H1 (cell line): ENCODE measurements at regions not wholly inside any gene's neighbourhood (a gene's known extent, or its start where the extent isn't known, plus 50 kb on each side); places are given as distances from the start of the nearest gene placed in this dataset.
"Not testable (repeated sequence)": the region's sequence is repeated elsewhere in the genome, so short reads cannot be mapped to it uniquely, and the experiment has no call there.

ENCODE experiments used
- CTCF ChIA-PET: fragments of 300-600 bp; sonication (Branson Sonifier 250); formaldehyde crosslinking; loops from one replicate; lab custom pipeline; 2021; ENCODE audit not compliant: partially characterized antibody; lab: Charles Lee
- POLR2A ChIA-PET: fragments of 300-600 bp; sonication (Branson Sonifier 250); formaldehyde crosslinking; loops from one replicate; lab custom pipeline; 2021; ENCODE audit warnings: inconsistent platforms; ENCODE audit not compliant: partially characterized antibody; lab: Charles Lee
- DNase-seq, 2 experiments: peaks; one replicate each; pipeline versions ENCODE4 v3.0.0 to v3.0.0-alpha.2; 2010 to 2022; ENCODE audit warnings: low spot score in 2 of 2, low read depth in 1 of 2, mixed read lengths in 1 of 2
- FAIRE-seq: peaks from 2 replicates; lab custom pipeline; 2011; peaks lifted over from hg19 to GRCh38; lab: Jason Lieb, UNC
- H2AFZ ChIP-seq: 2 replicates; pipeline ENCODE4 v1.8.1; 2012; ENCODE audit warnings: low read length, inconsistent platforms
- H2AK5ac ChIP-seq: 2 replicates; pipeline ENCODE4 v1.6.1; 2013; ENCODE audit warnings: low read depth, low read length
- H2BK120ac ChIP-seq: replicated peaks from 2 replicates; pipeline ENCODE3; 2013; ENCODE audit warnings: low read depth, low read length, inconsistent platforms
- H2BK12ac ChIP-seq: 2 replicates; pipeline ENCODE4 v1.6.1; 2013; ENCODE audit warnings: low read depth, low read length
- H2BK15ac ChIP-seq: 2 replicates; pipeline ENCODE4 v1.6.1; 2013; ENCODE audit warnings: low read length
- H2BK20ac ChIP-seq: 2 replicates; pipeline ENCODE4 v1.6.1; 2013; ENCODE audit warnings: low read length
- H2BK5ac ChIP-seq: 2 replicates; pipeline ENCODE4 v1.6.1; 2013; ENCODE audit warnings: low read depth, low read length
- H3K14ac ChIP-seq: 2 replicates; pipeline ENCODE4 v1.6.1; 2013; ENCODE audit warnings: inconsistent platforms; ENCODE audit not compliant: insufficient read length
- H3K18ac ChIP-seq: 2 replicates; pipeline ENCODE4 v1.6.1; 2013; ENCODE audit warnings: low read length; ENCODE audit errors: extremely low read depth
- H3K23ac ChIP-seq: 2 replicates; pipeline ENCODE4 v1.6.1; 2013; ENCODE audit warnings: inconsistent platforms; ENCODE audit not compliant: insufficient read length
- H3K23me2 ChIP-seq: 2 replicates; pipeline ENCODE4 v1.6.1; 2013; ENCODE audit warnings: low read depth, low read length
- H3K27ac ChIP-seq: 2 replicates; pipeline ENCODE4 v1.6.1; 2011; ENCODE audit warnings: low read depth, low read length, inconsistent platforms
- H3K27me3 ChIP-seq, 4 experiments: replicated peaks in 1 of 4; 1 replicate in 1 of 4; 2 replicates in 3 of 4; pipeline versions ENCODE4 v1.6.1 to v1.8.1; 2011 to 2013; ENCODE audit warnings: low read length in 3 of 4, mild to moderate bottlenecking in 3 of 4, inconsistent platforms in 2 of 4, mixed read lengths in 2 of 4, moderate library complexity in 1 of 4; ENCODE audit not compliant: control insufficient read depth in 3 of 4, insufficient read depth in 3 of 4; ENCODE audit errors: extremely low read depth in 1 of 4
- H3K36me3 ChIP-seq, 4 experiments: 2 replicates each; pipeline versions ENCODE4 v1.6.1 to v1.8.1; 2011 to 2013; ENCODE audit warnings: mild to moderate bottlenecking in 4 of 4, low read length in 3 of 4, moderate library complexity in 2 of 4, control low read depth in 1 of 4, inconsistent platforms in 1 of 4; ENCODE audit not compliant: insufficient read depth in 4 of 4, control insufficient read depth in 2 of 4
- H3K4ac ChIP-seq: replicated peaks from 2 replicates; pipeline ENCODE3; 2013; ENCODE audit warnings: low read length, low read depth, mixed read lengths, inconsistent platforms; ENCODE audit not compliant: insufficient read length
- H3K4me1 ChIP-seq, 4 experiments: replicated peaks in 1 of 4; 1 replicate in 1 of 4; 2 replicates in 3 of 4; pipeline versions ENCODE4 v1.6.1 to v1.8.1; 2011 to 2013; ENCODE audit warnings: low read length in 3 of 4, inconsistent platforms in 2 of 4, mixed read lengths in 1 of 4; ENCODE audit not compliant: insufficient read depth in 4 of 4, control insufficient read depth in 3 of 4
- H3K4me2 ChIP-seq, 2 experiments: 2 replicates each; pipeline versions ENCODE4 v1.6.1 to v1.8.1; 2011 to 2013; ENCODE audit warnings: low read depth in 2 of 2, low read length in 2 of 2, control low read depth in 1 of 2, inconsistent platforms in 1 of 2, mild to moderate bottlenecking in 1 of 2; ENCODE audit not compliant: insufficient read depth in 1 of 2
- H3K4me3 ChIP-seq, 4 experiments: fragments of 200-600, 300-600 bp in 1 of 4; sonication (generic), shearing (Covaris generic), sonication (Bioruptor Twin) in 1 of 4; 2 replicates each; pipeline versions ENCODE4 v1.5.1 to v1.8.1; 2011 to 2016; ENCODE audit warnings: low read length in 4 of 4, low read depth in 3 of 4, control low read depth in 2 of 4, inconsistent platforms in 2 of 4, mild to moderate bottlenecking in 2 of 4, mixed read lengths in 1 of 4, moderate library complexity in 1 of 4; ENCODE audit not compliant: insufficient read depth in 2 of 4; ENCODE audit errors: extremely low read depth in 1 of 4
- H3K56ac ChIP-seq: replicated peaks from 2 replicates; pipeline ENCODE3; 2013; ENCODE audit warnings: low read depth, mild to moderate bottlenecking, mixed read lengths, low read length, inconsistent platforms; ENCODE audit not compliant: insufficient read length
- H3K79me1 ChIP-seq: 2 replicates; pipeline ENCODE4 v1.6.1; 2013; ENCODE audit warnings: low read depth, low read length, control low read depth
- H3K79me2 ChIP-seq, 2 experiments: 2 replicates each; pipeline versions ENCODE4 v1.6.1 to v1.8.1; 2012 to 2013; ENCODE audit warnings: low read length in 2 of 2, mild to moderate bottlenecking in 2 of 2, inconsistent platforms in 1 of 2; ENCODE audit not compliant: insufficient read depth in 2 of 2, control insufficient read depth in 1 of 2
- H3K9ac ChIP-seq, 4 experiments: replicated peaks in 1 of 4; 1 replicate in 1 of 4; 2 replicates in 3 of 4; pipeline versions ENCODE4 v1.6.1 to v1.8.1; 2011 to 2013; ENCODE audit warnings: low read depth in 3 of 4, low read length in 3 of 4, control low read depth in 2 of 4, mild to moderate bottlenecking in 2 of 4, moderate library complexity in 2 of 4, inconsistent platforms in 1 of 4; ENCODE audit errors: extremely low read depth in 1 of 4
- H3K9me3 ChIP-seq, 2 experiments: 2 replicates each; pipeline versions ENCODE4 v1.6.1 to v1.8.1; 2012 to 2013; ENCODE audit warnings: mild to moderate bottlenecking in 2 of 2, moderate library complexity in 2 of 2, control low read depth in 1 of 2, inconsistent platforms in 1 of 2, low read depth in 1 of 2, low read length in 1 of 2, mixed read lengths in 1 of 2; ENCODE audit not compliant: insufficient read depth in 2 of 2
- H4K20me1 ChIP-seq, 2 experiments: replicated peaks in 1 of 2; 2 replicates each; pipeline versions ENCODE3 to v1.8.1; 2011 to 2013; ENCODE audit warnings: inconsistent platforms in 2 of 2, low read length in 2 of 2, mild to moderate bottlenecking in 1 of 2; ENCODE audit not compliant: insufficient read depth in 2 of 2, control insufficient read depth in 1 of 2
- H4K5ac ChIP-seq: 2 replicates; pipeline ENCODE4 v1.6.1; 2013; ENCODE audit warnings: low read length, low read depth, mixed read lengths, inconsistent platforms; ENCODE audit not compliant: insufficient read length
- H4K8ac ChIP-seq: 2 replicates; pipeline ENCODE4 v1.8.0; 2013; ENCODE audit warnings: mild to moderate bottlenecking, moderate library complexity, low read length, inconsistent platforms; ENCODE audit not compliant: insufficient read depth; ENCODE audit errors: extremely low read depth
- H4K91ac ChIP-seq: replicated peaks from 2 replicates; pipeline ENCODE3; 2013; ENCODE audit warnings: low read length, mixed read lengths, inconsistent platforms; ENCODE audit not compliant: insufficient read length
- WGBS, 2 experiments: shearing (Covaris generic) in 1 of 2; methylation state at CpG; one replicate each; pipeline versions ENCODE4 v1.1.6 to v1.1.7; 2013 to 2015; ENCODE audit warnings: low lambda C conversion rate in 2 of 2, mixed read lengths in 2 of 2, inconsistent platforms in 1 of 2, low coverage in 1 of 2, missing lambda C conversion rate in 1 of 2; ENCODE audit not compliant: insufficient replicate concordance in 2 of 2, insufficient coverage in 1 of 2, insufficient read length in 1 of 2; ENCODE audit errors: extremely low coverage in 1 of 2, missing lambda C conversion rate in 1 of 2; 5-methylcytosine and 5-hydroxymethylcytosine counted together

DNA sequence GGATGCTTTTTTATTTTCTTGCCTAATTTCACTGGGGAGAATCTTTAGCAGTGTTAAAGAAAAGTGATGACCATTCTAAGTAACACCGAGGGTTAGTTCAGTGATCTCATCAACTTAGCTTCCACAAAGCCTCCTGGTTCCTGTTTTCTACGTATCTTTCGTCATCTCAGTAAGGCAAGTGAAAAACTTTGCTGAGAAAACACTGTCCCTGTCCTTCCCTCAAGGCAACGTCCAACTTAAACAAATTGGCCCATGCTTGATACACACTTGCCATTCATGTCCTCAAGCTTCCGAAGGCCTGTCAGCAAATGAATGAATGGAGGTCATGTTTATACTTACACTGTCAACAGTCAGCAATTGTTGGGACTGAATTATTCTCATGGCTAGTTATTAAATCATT, 350.4 kb upstream of the NT5C1B start:
- CTCF ChIA-PET, H2AFZ ChIP-seq: not testable (repeated sequence)

More for the DNA sequence above, 350.4 kb upstream of the NT5C1B start:
- DNase-seq, H3K23me2 ChIP-seq, H3K56ac ChIP-seq, H3K23ac ChIP-seq, H2BK20ac ChIP-seq, H2BK12ac ChIP-seq, H3K4me3 ChIP-seq, H3K4me1 ChIP-seq, H4K5ac ChIP-seq, H2BK120ac ChIP-seq, H3K27ac ChIP-seq, H2BK15ac ChIP-seq, H3K27me3 ChIP-seq, H3K18ac ChIP-seq, H3K9me3 ChIP-seq, H3K79me2 ChIP-seq, H4K91ac ChIP-seq, FAIRE-seq, H3K79me1 ChIP-seq, H2BK5ac ChIP-seq, POLR2A ChIA-PET, H4K20me1 ChIP-seq, H2AK5ac ChIP-seq, H3K14ac ChIP-seq, H3K9ac ChIP-seq, H3K36me3 ChIP-seq, H3K4me2 ChIP-seq, H4K8ac ChIP-seq, H3K4ac ChIP-seq: not testable (repeated sequence)
- 97% methylated on average over 2 of the region's 5 CpGs; no CpG with 5 or more reads in 1 of the 2 experiments for WGBS, 2 experiments
